NCI-H2227 (cell line): ENCODE measurements at regions not wholly inside any gene's neighbourhood (a gene's known extent, or its start where the extent isn't known, plus 50 kb on each side); places are given as distances from the start of the nearest gene placed in this dataset.
"Not testable (repeated sequence)": the region's sequence is repeated elsewhere in the genome, so short reads cannot be mapped to it uniquely, and the experiment has no call there.

ENCODE experiments used
- DNase-seq: peaks from one replicate; lab custom pipeline; 2025; ENCODE audit not compliant: unreplicated experiment; lab: John Stamatoyannopoulos, UW

GRCh38 chr5:148740966-148741742 is 85.3 kb upstream of the ADRB2 start:
- DNase-seq = peak; percentile 16

DNA sequence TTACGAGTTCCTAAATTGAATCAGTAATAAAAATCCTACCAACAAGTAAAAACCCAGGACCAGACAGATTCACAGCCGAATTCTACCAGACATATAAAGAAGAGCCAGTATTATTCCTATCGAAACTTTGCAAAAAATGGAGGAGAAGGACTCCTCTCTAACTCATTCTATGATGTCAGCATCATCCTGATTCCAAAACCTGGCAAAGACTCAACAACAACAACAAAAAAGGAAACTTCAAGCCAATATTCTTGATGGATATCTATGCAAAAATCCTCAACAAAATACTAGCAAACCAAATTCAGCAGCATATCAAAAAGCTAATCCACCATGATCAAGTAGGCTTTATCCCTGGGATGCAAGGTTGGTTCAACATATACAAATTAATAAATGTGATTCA is 84.6 kb upstream of the ADRB2 start:
- not testable (repeated sequence) for DNase-seq

- DNase-seq = not testable (repeated sequence)
Observed at GRCh38 chr5:148744380-148744779, 82.0 kb upstream of the ADRB2 start.

GRCh38 chr5:148746826-148747535 is 79.4 kb upstream of the ADRB2 start:
- DNase-seq = no peak

DNA sequence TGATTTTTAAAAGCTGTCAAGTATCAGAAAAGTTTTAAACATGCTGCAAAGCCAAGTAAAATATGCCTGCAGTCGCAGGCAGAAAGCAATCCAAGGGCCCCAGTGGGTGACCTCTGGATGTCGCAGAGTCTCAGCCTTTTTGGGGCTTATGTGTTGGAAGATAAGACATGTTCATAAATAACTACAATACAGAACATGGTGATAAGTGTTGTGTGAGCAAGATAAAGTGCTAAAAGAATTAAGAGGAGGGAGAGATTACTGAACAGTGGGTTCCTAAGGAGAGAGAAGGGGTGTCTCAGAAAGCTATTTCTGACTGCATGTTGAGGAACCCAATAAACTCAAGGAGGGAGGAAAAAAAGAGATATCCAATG is 78.9 kb upstream of the ADRB2 start:
- no peak for DNase-seq

GRCh38 chr5:148748702-148749392 is 77.6 kb upstream of the ADRB2 start:
- DNase-seq = no peak

GRCh38 chr5:148750614-148751013 is 75.8 kb upstream of the ADRB2 start:
- no peak for DNase-seq

DNA sequence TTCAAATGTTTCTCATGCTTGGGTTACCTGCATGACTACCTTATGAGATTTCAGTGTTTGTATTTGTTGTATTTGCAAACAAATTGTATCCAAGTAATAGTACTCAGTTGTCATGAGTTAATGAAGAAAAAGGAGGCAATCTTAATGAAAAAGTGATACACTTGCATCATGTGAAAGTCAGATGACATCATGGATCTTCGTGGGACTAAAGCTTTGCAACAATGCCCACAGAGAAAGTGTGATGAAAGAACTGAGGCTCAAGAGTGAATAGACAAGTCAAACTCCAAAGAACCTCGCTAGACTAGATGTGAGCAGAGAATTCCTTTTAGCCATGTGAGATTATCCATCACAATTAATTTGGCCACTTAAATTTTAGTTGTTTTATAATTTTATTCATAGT is 75.4 kb upstream of the ADRB2 start:
- no peak for DNase-seq

DNA sequence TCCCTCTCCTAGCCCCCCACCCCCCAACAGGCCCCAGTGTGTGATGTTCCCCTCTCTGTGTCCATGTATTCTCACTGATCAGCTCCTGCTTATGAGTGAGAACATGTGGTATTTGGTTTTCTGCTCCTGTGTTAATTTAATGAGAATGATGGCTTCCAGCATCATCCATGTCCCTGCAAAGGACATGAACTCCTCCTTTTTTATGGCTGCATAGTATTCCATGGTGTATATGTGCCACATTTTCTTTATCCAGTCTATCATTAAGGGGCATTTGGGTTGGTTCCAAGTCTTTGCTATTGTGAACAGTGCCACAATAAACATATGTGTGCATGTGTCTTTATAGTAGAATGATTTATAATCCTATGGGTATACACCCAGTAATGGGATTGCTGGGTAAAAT is 74.0 kb upstream of the ADRB2 start:
- not testable (repeated sequence) for DNase-seq

DNA sequence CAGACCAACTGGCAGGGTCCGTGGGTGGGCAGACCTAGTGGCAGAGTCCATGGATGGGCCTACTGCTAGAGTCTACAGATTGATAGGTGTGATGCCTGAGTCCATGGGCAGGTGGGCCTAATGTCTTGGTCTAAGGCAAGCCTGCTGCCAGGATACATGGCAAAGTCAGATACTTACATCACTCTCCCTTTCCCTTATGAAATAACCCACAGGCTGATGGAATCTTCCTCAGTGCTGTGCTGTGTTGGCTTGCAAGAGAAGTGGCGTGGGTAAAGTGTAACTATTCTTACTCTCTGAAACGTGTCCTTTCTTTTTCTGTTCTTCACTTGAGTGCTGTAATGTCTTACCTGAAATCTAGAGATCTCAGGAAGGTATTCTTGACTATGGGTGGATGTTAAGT is 67.3 kb upstream of the ADRB2 start:
- no peak for DNase-seq

DNA sequence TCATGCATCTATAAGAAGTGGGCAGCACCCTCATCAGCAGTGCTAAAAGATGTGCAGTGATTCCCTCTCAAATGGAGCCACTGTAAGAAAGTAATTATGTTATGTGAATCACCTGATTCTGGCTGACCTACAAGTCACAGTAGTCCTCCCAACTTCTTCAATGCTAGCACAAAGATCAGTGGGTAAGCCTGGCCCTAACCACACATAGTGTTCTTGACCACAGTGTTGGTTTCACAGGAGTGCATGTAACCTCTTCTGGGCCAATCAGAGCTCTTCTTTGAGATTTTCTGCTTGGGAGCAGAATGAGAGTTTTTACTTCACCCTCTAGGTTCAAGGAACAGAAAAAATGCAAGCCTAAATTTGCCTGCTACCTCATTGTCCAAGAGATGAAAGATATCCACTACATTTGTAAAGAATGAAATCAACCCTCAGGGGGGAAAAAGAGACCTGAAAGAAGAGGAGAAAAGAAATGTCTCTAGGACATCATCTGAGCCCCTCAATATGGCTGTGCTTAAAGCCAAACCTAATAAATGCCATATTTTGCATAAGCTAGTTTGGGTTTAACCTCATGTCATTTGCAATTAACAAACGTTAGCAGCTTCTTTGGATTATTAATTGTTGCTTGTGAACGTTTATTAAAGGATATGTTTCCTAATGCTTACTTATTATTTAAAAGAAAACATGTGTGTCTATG is 65.3 kb upstream of the ADRB2 start:
- DNase-seq = no peak

DNA sequence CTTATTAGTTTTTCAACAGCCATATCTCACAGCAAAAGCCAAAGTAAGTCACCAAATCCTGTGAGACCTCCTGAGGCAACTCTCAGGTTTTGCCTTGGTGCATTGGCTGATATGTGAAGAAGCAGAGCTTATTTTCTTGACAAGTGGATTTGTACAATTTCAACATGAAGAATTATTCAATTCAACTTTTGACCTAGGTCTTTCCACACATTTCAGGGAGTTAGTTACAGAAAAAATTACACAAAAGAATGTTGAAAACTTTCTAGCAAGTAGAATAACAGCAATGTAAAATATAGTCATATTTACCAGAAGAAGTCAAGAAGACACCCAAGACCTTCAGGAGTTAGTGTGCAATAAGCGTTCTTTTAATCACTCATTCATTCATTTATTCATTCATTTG is 62.4 kb upstream of the ADRB2 start:
- DNase-seq = no peak

DNA sequence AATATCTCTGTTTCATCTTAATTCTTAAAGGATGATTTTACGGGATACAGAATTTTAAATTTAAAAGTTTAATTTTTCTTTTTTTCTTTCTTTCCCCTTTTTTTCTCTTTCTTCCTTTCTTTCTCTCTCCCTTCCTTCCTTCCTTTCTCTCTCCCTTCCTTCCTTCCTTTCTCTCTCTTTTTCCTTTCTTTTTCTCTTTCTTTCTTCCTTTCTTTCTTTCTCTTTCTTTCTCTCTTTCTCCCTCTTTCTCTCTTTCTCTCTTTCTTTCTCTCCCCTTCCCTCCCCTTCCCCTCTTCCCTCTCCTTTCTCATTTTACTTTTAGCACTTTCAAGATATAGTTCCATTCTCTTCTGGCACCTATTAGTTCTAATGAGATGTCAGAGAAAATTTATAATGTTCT is 61.4 kb upstream of the ADRB2 start:
- no peak for DNase-seq

DNA sequence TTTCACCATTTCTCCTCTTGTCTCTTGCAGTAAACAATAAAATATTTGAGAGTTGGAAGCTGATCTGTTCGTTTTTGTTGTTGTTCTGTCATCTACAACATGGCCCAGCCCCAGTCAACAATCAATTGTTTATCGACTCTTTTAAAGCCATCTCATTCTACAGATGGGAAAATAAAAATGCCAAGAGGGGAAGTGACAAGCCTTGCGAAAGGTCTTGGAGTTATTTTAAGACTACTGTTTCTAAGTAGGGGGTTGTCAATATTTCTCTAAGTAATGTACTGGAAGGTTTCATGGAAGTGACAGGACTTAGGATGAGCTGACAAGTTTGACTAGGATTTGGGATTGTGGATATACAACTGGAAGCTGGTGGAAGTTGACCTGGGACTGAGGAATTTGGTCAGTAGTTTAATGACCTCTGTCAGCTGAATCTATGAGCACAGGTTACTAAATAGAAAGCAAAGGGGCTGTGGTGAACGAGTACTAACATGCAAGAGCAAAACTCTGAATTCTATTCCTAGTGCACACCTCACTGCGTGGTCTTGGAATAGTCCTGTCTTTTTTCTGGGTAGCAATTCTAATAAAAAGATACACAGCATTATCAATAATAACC is 57.5 kb upstream of the ADRB2 start:
- DNase-seq = no peak

- no peak for DNase-seq
Observed at GRCh38 chr5:148769941-148770340, 56.5 kb upstream of the ADRB2 start.

- no peak for DNase-seq
Observed at GRCh38 chr5:148774313-148774712, 52.1 kb upstream of the ADRB2 start.

GRCh38 chr5:148776261-148776660 is 50.1 kb upstream of the ADRB2 start:
- DNase-seq = no peak
